Myocyte (in vitro differentiated cells): ENCODE measurements at regions not wholly inside any gene's neighbourhood (a gene's known extent, or its start where the extent isn't known, plus 50 kb on each side); places are given as distances from the start of the nearest gene placed in this dataset.

Experiments
- DNase-seq: peaks from one replicate; pipeline ENCODE4 v3.0.0-alpha.2; 2012; ENCODE audit warnings: low read depth

DNA sequence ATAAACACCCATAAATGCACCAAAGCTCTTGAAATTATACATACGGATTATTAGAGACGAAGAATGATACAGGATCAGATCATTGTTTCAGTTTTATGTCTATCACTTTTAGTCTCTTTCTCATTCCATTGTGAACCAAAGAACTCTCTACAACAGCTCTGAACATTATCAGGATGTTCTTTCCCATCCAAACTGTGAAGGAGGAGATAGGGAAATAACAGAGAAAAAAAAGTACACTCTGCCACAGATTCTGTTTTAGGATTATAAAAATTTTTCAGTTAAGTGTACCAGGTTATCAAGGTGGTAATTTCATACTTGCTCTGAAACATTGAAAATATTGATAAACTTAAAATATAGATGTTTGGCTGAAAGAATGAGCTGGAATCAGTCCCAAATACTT, 270.9 kb downstream of the MZT1 start:
- no peak for DNase-seq

DNA sequence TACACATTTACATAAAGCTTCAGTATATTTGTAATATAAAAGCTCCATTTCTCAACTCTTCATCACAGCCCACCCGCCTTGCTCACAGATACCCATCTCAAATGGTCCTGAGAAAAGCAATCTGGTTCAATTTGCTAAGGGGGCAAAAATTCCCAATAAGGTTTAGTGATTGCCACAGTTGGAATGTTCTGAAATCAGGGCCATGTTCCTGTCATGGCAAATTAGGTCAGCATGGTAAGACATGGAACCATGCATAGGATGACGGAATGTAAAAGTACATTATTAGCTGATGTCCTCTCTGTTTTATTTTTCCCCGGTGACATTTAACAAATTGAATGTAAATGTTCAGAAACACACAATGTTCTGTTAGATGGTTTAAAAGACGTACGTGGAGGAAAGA, 274.3 kb downstream of the MZT1 start:
- DNase-seq, result no peak

DNA sequence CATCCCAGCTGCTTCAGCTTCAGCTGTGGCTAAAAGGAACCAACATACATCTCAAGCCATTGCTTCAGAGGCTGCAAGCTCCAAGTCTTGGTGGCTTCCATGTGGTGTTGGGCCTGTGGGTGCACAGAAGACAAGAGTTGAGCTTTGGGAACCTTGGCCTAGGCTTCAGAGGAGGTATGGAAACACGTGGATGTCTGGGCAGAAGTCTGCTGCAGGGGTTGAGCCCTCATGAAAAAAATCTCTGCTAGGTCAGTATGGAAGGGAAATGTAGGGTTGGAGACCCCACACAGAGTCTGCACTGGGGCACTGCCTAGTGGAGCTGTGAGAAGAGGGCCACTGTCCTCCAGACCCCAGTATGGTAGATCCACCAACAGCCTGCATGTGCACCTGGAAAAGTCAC, 279.3 kb downstream of the MZT1 start:
- DNase-seq, result no peak

DNA sequence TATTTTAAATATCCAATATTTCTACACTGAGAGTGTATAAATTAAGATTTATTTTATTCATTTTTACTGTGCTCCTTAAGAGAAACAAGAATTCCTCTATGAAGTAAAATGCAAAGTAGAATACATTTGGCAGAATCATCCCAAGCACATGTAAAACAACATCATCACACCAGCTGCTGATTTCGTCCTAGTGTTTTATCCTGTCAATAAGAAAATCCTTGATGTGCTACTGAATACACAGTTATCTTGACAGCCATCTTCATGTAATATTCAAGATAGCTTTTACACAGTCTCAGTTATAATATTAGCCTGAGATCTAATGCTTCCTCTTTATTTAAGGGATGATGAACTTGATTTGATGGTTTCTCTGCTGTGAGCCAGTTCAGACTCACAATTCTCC, 282.4 kb downstream of the MZT1 start:
- DNase-seq, result no peak

DNA sequence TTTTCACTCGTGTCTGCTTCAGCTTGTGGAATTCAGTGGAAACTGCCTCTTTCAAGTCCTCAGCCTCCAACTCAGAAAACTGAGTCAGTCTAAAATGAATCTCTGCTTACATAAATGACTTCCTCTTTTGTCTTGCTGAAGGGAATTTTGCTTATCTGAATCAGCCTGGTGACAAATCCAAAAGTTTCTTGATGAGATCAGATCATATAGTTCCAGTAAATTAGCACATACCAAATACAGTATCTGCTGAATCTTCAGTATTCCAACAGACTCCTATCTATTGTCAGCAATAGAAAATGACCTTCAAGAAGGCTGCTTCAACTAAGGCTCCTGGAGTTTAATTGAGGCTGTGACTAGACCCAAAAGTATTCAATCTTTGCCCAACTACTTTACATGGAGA, 290.0 kb downstream of the MZT1 start:
- no peak for DNase-seq

DNA sequence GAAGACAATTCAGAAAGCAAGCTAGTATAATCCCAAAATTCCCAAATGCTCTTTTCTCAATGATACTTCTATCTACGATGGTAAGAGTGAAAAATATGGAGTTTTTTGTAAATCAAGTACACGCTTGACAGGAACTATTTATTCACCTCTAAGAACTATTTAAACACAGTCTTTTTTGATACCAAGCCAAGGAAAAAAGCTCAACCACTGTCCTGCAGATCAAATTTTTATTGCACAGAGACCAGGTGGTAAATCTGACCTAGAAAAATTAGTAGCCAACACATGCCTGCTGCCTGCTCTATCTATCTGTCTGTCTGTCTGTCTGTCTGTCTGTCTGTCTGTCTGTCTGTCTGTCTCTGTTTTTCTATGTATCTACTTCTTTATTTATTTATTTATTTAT, 292.2 kb downstream of the MZT1 start:
- DNase-seq, result no peak

DNA sequence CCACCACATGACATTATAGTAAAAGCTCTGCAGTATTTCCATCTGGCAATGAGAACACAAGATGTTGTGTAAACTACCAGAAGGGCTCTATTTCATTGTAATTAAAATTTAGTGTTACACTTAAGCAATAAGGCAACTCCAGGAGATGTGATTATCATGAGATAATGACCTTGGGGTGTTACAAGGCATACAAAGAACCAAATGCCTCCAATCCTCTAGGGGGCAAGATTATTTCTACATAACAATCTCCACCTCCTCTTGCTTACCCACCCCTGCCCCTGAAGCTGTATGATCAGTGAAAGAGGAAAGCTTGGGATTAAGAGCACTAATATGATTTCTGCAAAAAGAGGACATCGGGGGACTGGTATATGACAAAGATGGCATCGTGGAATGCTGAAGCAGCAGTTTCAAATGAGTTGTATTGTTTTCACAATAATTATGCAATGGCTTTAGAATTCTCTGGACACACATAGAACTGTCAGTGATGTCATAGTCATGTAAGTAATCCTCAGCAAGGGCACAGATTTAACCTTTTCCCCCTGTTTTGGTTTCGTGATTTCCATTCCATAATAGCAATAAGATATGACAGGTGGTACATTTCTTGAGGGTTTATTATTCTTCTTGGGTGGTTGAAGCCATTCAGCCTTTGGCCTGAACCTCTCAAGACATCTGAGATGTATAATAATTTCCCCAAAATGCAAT, 295.3 kb downstream of the MZT1 start:
- no peak for DNase-seq

DNA sequence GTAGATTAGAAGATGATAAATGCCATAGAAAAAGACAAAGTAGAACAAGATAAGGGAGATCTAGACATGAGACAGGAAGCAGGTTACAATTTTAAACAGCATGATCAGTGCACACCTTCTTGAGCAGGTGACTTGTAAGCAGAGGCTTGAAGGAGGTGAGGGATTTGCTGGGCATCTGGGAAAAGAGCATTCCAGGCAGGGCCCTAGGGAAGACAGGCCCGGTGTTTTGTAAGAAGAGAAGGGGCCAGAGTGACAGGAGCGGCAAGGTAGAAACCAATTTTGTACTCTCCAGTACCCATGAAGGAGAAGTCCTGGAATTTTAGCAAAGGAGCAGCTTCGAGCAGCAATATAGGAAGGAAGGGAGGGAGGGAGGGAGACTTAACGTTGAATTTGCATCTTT, 296.5 kb downstream of the MZT1 start:
- DNase-seq, result no peak

DNA sequence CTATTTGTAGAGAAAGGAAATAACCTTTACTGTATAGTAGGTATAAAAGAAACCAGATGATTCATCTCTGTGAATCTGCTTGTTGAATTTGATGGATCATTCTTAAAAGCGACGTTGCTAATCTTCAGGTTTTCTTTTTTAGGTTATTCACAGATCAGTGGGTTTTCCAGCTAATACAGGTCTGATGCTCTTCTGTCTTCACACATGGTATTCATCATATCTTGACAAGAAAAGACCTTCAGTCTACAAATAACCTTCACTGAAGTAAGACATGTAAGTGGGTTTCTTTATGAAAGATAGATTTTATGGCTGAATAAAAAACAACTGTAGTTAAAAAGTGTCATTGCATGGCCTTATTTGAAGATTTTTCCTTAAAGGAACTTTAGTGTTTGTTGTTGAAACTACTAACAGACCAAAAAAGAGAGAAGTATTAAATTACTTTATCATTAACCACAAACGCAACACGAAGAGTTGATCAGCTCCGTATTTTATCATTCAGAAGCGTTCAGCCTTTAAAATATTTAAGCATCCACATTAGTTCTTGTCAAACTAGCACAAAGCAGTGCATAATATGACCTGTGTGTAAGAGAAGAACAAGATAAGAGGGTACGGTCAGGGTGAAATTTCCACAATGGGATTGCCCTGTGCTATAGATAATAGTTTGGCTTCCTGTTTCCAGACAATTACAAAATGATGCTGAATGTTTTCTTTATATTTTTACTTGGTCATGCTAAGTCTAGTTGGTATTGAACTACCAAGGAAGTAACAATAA, 299.5 kb downstream of the MZT1 start:
- no peak for DNase-seq

DNA sequence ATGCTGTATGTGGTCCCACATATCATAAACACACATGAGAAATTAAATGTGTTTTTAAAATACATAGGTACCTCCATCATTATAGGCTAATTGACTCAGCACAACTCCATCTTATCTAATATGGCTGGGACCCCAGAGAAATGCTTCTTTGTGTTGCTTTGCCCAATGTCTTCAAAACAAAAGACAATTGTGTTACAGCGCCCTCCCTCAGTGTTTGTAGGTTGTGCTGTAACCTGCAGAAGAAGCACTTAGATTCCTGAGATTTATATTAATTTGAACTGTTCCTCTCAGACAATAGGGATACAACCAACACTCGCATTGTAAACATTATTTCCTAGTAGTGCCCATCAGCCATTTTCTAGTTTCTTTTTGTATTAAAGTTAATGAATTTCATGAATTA, 303.4 kb downstream of the MZT1 start:
- DNase-seq, result no peak

DNA sequence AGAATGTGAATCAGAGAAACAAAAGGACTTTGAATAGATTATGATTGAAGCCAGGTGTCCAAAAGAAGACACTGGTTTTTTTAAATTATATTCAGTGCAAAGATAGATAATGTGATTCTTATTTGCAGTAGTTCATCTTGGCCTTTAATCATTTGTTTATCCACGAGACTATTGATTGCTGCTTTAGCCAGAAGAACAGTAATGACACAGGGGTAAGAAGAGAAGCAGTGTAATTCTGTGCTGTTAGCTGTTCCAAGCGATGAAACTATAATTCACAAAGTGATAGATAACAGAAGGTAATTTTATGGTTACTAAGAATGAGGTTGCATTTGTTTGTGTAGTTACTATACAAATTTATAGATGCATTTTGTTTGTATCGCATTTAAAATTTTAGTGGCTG, 311.6 kb downstream of the MZT1 start:
- no peak for DNase-seq

DNA sequence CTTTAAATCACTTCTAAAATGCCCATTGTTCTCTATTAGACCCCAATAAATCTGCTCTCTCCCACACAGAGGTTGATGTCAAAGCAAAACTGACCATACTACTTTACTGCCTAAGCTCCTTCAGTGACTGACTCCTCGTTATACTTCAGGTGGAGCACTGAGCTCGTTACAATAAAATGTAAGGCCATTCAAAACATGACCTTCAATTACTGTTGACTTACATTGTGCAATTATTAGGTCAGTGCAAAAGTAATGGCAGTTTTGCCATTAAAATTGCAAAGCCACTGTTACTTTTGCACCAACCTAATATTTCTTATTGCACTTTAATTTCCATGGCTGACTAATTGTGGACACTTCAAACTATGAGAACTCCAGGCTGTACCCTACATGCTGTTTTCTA, 314.9 kb downstream of the MZT1 start:
- DNase-seq, result no peak

DNA sequence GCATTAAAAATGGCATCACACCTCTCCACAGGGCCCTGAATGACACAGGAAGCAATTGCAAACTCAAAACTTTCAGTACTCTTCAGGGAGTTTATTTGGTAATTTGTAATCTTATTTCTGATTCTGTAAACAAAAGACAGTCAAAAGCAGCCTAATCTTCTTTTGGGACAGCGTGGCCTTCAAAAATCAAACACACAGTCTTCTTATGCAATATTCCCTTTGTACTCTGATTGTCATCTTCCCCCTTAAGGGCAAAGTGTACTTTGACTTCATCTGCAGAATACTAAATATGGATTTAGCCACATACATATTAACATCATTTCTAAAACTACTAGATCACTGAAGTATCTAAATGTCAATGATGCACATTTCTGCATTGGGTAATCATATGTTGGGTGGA, 322.0 kb downstream of the MZT1 start:
- DNase-seq, result no peak

DNA sequence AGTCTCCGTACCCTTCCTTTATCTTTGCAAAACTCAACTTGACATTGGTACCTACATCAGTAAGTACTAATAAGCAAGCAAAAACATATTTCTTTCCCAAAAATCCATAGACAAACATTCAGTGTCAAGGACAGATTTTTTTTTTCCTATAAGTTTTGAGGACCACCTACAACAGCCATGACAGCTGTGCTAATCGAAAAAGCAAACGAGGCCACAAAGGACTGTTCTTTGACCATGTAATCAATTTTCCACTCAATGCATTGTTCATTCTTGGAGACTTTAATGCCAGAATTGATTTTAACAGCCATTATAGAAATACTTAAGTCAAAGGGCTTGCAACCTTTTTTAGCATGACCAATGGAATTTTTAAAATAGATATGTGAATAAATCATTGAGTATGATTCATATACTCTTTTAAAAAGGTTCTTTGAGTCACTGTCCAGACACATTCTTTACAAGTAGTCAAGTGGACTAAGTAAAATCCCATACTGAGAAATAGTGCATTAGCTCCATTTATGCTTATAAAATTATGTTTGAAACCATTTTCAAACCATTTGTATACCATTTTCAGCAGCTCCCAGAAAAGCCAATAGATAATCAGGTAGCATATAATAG, 323.9 kb downstream of the MZT1 start:
- no peak for DNase-seq

DNA sequence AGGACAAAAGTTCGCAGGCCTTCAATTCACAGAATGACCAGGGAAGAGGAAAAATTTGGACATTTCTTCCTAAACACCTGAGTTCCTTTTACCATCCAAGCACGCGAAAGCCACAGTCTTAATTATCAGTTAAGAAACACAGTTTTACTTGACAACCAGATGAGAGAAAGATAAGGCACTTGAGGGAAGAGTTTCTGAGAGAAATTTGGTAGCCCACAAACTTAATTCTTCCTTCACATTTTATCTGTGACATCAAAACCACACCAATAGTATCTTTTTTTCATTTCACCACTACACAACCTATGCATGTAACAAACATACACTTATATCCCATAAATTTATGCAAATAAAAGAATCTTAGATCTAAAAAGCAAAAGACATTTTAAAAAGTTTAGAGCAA, 326.6 kb downstream of the MZT1 start:
- no peak for DNase-seq

DNA sequence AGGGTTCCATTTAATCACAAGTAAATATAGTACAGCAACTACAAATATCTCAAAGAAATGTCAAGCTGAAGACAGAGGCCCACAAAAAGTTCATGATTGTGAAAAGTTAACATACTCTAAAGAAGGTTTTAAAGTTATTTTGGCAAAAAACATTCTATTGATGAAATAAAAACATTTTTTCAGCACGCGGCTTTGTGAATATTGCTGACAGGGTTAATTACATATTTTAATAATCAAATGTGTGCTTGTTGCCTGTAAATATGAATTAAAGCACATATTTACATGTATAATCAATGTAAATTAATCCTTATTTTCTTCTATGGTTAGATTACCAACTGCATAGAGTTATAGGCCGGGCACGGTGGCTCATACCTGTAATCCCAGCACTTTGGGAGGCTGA, 328.1 kb downstream of the MZT1 start:
- no peak for DNase-seq

DNA sequence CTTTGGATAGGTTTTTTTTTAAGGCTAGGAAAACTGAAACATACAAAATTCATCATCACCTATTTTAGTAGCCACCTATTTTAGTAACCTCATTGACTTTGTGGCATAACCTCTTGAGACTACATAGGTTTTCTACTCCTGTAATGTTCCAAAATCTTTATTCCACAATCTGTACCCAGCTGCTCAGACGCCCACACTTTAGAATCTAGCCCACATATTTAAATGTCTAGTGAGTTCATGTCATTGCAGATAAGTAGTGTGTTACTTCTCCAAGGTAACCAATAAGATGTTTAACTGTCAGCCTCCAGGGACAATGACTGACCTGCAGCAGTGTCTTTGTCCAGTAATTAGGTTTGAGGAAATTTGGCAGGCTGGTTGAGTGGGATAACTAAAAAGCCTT, 330.2 kb downstream of the MZT1 start:
- DNase-seq, result no peak

DNA sequence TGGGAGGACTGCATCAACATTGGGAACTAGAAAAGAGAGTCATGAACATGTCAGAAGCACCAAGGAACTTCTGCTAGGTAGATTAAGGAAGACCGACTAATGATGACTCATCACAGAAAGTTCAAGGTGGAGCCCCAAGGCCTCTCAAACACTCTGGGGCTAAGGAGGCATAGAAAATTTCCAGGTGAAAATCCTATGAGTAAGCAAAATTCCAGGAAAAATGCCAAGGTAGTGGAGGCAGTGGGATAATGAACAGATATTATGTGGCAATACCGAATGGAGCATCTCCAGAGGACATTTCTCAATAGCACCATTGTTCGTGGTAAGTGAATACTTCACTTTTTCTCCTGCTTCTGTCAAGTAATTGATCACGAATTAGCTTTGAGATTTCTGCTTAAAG, 336.5 kb downstream of the MZT1 start:
- no peak for DNase-seq

DNA sequence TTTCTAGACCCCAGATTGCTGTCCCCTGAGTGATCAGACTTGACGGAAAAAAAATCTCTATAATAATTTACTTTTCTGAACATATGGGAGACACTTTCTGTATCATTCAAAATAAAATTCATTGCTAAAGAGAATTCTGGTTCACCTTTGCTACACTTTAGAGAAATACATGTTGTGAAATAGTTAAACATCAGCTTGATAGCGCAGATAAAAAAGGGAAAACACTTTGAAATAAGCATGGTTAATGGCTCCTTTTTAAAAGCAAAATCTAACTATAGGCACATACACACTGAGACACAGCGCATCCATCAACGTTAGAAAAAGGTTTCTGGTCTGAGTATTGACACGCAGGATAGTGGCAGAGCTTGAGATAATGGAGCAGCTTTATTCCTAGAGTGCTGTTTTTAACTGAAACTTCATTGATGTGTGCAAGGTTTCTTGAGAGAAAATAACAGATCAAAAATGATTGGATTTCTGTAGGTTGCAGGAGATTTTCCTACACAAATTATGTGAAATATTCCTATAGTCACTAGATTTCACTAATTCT, 341.2 kb downstream of the MZT1 start:
- no peak for DNase-seq

DNA sequence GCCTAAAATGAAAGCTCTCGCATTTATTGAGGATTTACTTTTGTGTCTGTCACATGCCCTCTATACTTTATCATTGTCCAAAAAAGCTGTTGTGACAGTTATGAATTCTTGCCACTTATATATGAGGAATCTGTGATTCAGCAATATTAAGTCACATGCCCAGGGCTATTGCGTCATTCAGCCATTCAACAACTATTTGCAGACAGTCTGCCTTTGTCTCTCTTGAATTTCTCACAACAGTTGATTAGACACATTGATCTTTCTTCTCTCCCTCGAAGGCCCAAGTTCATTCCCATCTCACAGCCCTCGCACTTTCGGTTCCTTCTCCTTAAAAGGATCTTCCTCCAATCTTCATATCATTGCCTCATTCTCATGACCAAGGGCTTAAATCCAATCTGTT, 342.6 kb downstream of the MZT1 start:
- DNase-seq, result peak; percentile 24

DNA sequence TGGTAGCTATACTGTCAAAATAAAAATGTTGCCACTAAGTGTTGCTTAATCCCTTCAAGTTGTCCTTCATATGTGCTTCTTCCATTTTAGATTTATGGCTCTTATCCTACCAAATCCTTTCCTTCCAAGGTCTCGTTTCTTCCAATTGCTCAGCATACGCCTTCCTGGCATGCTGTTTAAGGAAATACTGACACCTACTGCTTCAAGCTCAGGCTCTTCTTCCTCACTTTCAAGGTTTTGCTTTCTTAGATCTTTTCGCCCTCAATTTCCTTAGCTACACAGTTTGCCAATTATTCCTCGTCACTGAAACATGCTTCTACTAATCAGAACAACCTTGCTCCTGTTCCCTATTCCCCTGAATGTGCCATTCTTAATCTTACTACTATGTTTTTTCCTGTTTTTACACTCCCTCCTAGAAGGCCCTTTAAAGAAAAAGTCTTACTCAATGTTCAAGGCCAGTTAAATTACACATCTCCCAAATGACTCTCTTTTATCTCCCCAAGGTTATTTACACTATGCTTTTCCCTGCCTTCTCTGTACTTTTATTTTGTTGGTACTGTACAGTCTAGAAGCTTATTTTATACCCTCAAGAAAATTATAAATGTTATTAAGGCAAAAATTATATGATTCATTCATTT, 343.1 kb downstream of the MZT1 start:
- no peak for DNase-seq

DNA sequence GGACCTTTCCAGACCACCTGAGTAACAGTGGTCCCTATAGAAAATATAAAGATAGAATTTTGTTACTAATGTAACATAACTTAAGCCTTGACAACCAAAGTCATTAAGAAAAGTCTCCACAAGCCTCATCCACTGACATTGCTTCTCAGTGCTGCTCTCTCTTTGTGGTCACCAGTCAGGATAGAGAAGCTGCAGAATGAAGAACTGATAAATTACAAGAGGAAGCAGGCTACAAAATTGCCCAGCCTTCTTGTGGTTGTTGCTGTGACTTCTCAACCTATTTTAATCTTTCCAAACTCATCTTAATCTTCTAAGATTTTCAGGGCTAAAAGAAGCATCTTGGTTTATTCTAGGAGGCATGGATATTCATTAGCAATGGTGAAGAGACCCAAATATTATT, 343.8 kb downstream of the MZT1 start:
- no peak for DNase-seq
